NCI-H2171 (cell line): ENCODE measurements at regions not wholly inside any gene's neighbourhood (a gene's known extent, or its start where the extent isn't known, plus 50 kb on each side); places are given as distances from the start of the nearest gene placed in this dataset.

Source experiments
- DNase-seq: peaks from one replicate; lab custom pipeline; 2025; lab: John Stamatoyannopoulos, UW

- DNase-seq: no peak
These were observed 105.4 kb upstream of the ATP10B start for GRCh38 chr5:160957312-160957861.

- DNase-seq: no peak
These were observed 104.0 kb upstream of the ATP10B start for GRCh38 chr5:160956051-160956450.

GRCh38 chr5:160950311-160950710 is 98.3 kb upstream of the ATP10B start:
- peak; percentile 34 for DNase-seq

GRCh38 chr5:160940725-160941124 is 88.7 kb upstream of the ATP10B start:
- no peak for DNase-seq

- DNase-seq: peak; percentile 47
These were observed 86.5 kb upstream of the ATP10B start for GRCh38 chr5:160938532-160938931.

GRCh38 chr5:160937570-160937969 is 85.6 kb upstream of the ATP10B start:
- no peak for DNase-seq

DNA sequence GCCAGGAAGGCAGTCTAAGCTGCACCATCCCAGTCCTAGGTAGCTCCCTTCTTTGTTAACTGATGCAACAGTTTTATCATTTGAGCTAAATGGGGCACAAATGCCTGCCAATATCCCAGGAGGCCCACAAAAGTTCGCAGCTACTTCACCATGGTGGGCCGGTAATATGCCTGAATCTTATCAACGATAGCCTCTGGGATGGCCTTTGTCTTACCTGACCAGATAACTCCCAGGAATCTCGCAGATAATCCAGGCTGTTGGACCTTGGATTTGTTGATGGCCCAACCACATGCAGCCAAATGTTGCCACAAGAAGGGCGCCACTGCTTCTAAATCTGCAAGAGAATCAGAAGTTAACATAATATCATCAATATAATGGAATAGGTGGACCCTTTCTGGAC is 83.8 kb upstream of the ATP10B start:
- no peak for DNase-seq

DNA sequence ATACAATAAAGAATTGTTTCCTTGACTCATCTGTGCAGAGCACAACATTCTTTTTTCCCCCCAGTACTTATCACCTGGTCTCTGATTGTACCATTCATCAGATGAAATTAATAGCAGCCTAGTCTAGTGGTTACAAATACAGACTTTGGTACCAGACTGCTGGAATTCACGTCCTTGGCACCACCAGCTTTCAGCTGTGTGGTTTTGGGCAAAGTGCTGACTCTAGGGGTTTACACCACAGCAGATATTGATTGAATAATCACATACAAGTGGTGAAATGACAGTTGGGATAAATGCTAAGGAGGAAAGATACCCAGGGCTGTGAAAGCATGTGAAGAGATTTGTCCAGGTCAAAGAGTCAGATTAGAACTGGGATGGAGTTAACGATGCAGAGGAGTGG is 79.3 kb upstream of the ATP10B start:
- DNase-seq: no peak

DNA sequence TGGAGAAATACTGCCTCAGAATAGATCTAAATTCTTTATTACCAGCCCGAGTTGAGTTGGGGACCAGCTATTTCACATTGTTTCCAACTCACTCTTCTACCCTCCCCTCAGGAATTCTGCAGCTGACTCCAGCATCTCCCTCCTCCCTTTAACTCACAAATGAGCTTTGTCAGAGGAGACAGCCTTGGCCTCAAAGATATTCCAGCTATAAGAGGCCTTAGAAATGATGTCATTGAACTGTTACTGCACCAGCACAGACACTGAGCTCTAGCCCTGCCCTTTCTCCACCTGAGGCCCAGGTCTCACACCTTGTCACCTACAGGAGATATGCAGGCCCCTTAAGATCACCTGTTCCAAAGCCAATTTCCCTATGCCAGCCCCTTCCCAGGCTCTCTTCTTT is 78.4 kb upstream of the ATP10B start:
- DNase-seq: no peak

- DNase-seq: no peak
These were observed 77.9 kb upstream of the ATP10B start for GRCh38 chr5:160929906-160930305.

DNA sequence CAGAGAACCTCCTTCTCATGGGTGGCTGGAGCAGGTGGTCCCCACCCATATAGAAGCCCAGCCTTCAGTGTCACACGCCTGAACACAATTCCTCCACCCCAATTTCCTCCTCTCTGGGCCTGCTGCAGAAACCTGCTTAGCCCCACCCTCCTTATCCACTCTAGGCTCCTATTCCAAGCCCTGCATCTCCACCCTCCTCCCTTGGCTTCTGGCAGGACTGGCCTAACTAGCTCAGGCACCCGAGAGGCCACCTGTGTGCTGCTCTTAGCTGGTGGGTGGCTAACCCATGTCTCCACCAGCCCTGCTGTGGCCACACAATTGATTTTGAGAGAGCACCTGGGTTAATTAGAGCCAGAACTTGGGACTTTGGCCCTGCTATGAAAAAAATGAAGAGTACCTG is 77.3 kb upstream of the ATP10B start:
- no peak for DNase-seq

- DNase-seq: peak; percentile 12
These were observed 74.4 kb upstream of the ATP10B start for GRCh38 chr5:160926428-160926827.

DNA sequence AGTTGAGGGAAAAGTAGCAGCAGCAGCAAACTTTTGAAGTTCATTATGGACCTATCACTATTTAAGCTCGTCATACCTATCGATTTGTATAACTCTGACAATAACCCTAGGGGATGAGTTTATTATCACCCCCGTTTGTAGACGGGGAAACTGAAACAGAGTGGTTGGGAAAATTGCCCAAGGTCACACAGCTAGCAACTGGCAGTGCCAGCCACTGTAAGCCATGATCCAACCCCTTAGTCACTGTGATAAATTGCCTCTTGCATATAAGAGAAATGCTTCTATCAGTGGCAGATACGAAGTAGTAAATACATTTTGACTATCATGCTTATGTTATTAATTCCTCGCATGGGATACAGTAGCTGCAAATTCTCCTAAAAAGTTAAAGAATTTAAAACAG is 73.3 kb upstream of the ATP10B start:
- no peak for DNase-seq

DNA sequence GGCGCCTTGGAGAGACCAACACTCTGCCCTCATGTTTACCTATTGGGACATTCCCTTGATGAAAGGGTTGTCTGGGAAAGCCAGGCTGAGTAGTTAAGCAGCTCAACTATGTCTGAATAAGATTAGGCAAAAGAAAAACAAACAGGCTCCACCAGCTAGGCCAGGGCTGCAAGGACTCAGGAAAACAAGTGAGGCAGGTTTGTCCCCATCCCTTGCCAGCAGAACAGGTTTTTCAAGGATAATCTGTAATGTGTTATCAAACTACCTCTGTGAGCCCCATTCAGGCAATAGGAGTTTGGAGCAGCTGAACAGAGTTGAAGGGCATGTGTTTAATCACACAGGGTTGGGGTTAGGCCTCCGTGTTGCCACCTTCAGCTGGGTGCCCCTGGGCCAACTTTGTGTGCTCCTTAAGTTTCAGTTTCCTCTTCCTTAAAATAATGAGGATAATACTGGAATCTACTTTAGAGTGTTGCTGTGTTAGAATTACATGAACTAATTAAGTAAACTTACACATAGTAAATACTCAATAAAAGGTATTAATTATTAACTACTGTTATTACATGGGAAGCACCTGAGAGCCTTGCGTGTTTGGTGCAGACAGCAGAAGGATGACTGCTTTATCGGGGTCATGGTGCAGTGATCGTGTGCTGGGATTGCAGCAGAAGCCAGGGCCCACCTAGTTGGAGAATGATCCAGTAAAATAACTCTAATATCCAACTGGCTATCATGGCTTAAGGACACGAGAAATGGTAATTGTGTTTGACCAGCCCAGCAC is 72.1 kb upstream of the ATP10B start:
- DNase-seq: no peak

GRCh38 chr5:160923411-160923810 is 71.4 kb upstream of the ATP10B start:
- no peak for DNase-seq

DNA sequence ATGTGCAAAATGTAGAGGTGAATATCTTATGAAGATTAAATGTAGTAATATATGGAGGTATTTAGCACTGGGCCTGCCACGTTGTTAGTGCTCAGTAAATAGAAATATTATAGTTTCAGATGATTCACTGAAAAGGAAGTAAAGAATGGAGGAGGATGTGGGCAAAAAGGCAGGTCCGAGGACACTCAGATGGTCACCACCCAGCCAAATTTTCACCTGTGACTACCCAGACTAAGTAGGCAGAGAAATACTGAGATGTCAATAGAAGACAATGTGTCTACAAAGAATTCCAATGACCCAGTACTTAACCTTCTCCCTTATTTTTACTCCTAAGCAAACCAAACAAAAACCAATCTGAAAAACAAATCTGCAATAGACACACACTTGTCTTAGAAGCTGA is 70.3 kb upstream of the ATP10B start:
- no peak for DNase-seq

- DNase-seq: no peak
These were observed 69.6 kb upstream of the ATP10B start for GRCh38 chr5:160921423-160922285.

- no peak for DNase-seq
These were observed 67.6 kb upstream of the ATP10B start for GRCh38 chr5:160919626-160920025.

- DNase-seq: no peak
These were observed 66.4 kb upstream of the ATP10B start for GRCh38 chr5:160918386-160918785.

- no peak for DNase-seq
These were observed 54.1 kb upstream of the ATP10B start for GRCh38 chr5:160906090-160906489.

DNA sequence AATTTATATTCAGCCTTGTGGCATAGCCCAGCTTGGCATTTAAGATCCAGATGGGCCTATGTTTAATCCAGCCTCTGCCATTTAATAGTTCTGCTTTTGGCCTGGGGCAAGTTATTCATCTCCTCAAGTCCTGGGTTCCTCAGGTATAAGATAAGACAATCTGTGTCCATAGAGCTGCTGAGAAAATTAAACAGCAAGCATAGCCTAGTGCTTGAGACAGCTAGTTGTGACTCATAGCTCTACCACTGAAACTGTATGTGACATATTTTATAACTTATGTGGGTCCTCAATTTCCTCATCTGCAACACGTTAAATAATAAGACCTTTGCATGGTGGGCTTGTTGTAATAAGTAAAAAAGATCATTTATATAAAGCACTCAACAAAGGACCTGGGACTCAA is 53.3 kb upstream of the ATP10B start:
- no peak for DNase-seq

DNA sequence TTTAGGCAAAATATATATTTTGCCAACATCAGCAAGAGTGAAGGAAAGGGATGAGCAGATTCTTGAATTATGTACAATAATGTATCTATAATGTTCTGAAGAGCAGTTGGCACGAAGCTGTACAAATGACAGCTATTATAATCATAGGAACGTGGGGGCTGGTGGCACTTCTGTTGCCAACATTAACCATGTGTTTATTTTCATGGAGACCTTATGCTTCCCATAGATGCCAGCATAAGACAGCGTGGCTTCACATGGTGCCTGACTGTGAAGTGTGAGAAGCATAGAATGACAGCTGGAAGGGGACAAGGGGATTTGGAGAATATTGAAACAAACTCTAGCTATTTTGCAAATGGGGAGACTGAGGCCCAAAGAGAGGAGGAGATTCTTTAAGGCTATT is 52.6 kb upstream of the ATP10B start:
- no peak for DNase-seq

DNA sequence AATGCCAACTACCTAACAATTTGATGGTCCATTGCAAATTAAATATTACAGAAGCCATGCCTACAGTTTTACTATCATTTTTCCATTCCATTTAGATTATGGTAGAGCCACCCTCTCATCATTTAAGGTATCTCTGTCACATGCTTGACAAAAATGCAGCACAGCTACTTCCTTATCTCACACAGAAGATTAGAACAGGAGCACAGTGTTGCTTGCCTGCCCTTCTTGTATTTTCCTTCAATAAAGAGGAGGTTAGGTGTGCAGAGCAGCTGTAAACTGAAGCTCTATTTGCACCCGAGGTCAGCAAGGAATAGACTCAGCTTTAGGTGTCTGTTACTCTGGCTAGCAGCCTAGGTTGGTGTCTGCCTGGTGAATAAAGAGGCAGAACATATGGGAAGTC is 51.5 kb upstream of the ATP10B start:
- no peak for DNase-seq
